Neural cell (in vitro differentiated cells): ENCODE measurements at regions not wholly inside any gene's neighbourhood (a gene's known extent, or its start where the extent isn't known, plus 50 kb on each side); places are given as distances from the start of the nearest gene placed in this dataset.

Experiments
- H2AFZ ChIP-seq: fragments of 200-600, 300-800 bp; sonication (generic), shearing (Covaris generic); 2 replicates; pipeline ENCODE4 v1.6.0; 2014; ENCODE audit warnings: low read depth, mild to moderate bottlenecking, antibody characterized with exemption, low read length, moderate library complexity
- H3F3A ChIP-seq: fragments of 200-600 bp; shearing (Covaris generic); 2 replicates; pipeline ENCODE4 v1.6.1; 2016; ENCODE audit warnings: mild to moderate bottlenecking, moderate library complexity, mixed read lengths, antibody characterized with exemption, low read length; ENCODE audit not compliant: insufficient read depth, poor library complexity, severe bottlenecking
- H3K27ac ChIP-seq: fragments of 200-600, 300-800 bp; sonication (generic), shearing (Covaris generic); 2 replicates; pipeline ENCODE4 v1.5.1; 2014; ENCODE audit warnings: mild to moderate bottlenecking, low read length, moderate library complexity
- H3K27me3 ChIP-seq: fragments of 300-800, 200-600 bp; sonication (generic), shearing (Covaris generic); 2 replicates; pipeline ENCODE4 v1.6.0; 2014; ENCODE audit warnings: mild to moderate bottlenecking, low read depth, low read length, moderate library complexity; ENCODE audit not compliant: insufficient read depth
- H3K36me3 ChIP-seq: fragments of 300-800, 200-600 bp; sonication (generic), shearing (Covaris generic); 2 replicates; pipeline ENCODE4 v1.5.1; 2014; ENCODE audit warnings: mild to moderate bottlenecking, antibody characterized with exemption, low read length, moderate library complexity; ENCODE audit not compliant: insufficient read depth
- H3K4me2 ChIP-seq: fragments of 300-800, 200-600 bp; sonication (generic), shearing (Covaris generic); 2 replicates; pipeline ENCODE4 v1.6.0; 2014; ENCODE audit warnings: mild to moderate bottlenecking, low read length
- H3K4me3 ChIP-seq: fragments of 300-800, 200-600 bp; sonication (generic), shearing (Covaris generic); 2 replicates; pipeline ENCODE4 v1.5.1; 2014; ENCODE audit warnings: mild to moderate bottlenecking, low read length, moderate library complexity
- H3K79me2 ChIP-seq: fragments of 200-600 bp; shearing (Covaris generic); replicated peaks from 2 replicates; pipeline ENCODE4 v1.6.0; 2014; ENCODE audit warnings: mild to moderate bottlenecking, low read length, moderate library complexity; ENCODE audit not compliant: insufficient read depth
- H3K9ac ChIP-seq: fragments of 300-800, 200-600 bp; sonication (generic), shearing (Covaris generic); 2 replicates; pipeline ENCODE4 v1.6.1; 2016; ENCODE audit warnings: mild to moderate bottlenecking, low read length, mixed read lengths
- H3K9me2 ChIP-seq: fragments of 200-600 bp; shearing (Covaris generic); 2 replicates; pipeline ENCODE4 v1.6.1; 2016; ENCODE audit warnings: mild to moderate bottlenecking, low read length, mixed read lengths; ENCODE audit not compliant: insufficient read depth
- H3K9me3 ChIP-seq: fragments of 200-600, 300-800 bp; sonication (generic), shearing (Covaris generic); 2 replicates; pipeline ENCODE4 v1.6.1; 2016; ENCODE audit warnings: mild to moderate bottlenecking, mixed run types, low read length, moderate library complexity, mixed read lengths
- H4K20me1 ChIP-seq: fragments of 200-600 bp; shearing (Covaris generic); 2 replicates; pipeline ENCODE4 v1.6.1; 2016; ENCODE audit warnings: mild to moderate bottlenecking, mixed run types; ENCODE audit not compliant: insufficient read depth
- EP300 ChIP-seq: fragments of 450-650 bp; conservative IDR thresholded peaks from 2 replicates; pipeline ENCODE4 v1.6.1; 2014; ENCODE audit warnings: antibody characterized with exemption, mild to moderate bottlenecking, moderate library complexity; ENCODE audit not compliant: poor library complexity, severe bottlenecking
- EZH2 ChIP-seq: fragments of 200-600, 300-800 bp; shearing (Covaris generic), sonication (generic); IDR thresholded peaks from 2 replicates; pipeline ENCODE4 v1.6.1; 2014; ENCODE audit warnings: antibody characterized with exemption, low read length, borderline replicate concordance, mild to moderate bottlenecking; ENCODE audit not compliant: insufficient read depth, poor library complexity, severe bottlenecking
- MXI1 ChIP-seq: fragments of 450-650 bp; conservative IDR thresholded peaks from 2 replicates; pipeline ENCODE4 v1.6.1; 2014; ENCODE audit warnings: antibody characterized with exemption, mild to moderate bottlenecking; ENCODE audit not compliant: poor library complexity, severe bottlenecking
- POLR2AphosphoS5 ChIP-seq: IDR thresholded peaks from 2 replicates; pipeline ENCODE4 v1.6.1; 2012
- RAD21 ChIP-seq: fragments of 450-650 bp; conservative IDR thresholded peaks from 2 replicates; pipeline ENCODE4 v1.6.1; 2014; ENCODE audit warnings: antibody characterized with exemption, mild to moderate bottlenecking, moderate library complexity
- SMC3 ChIP-seq: fragments of 450-650 bp; conservative IDR thresholded peaks from 2 replicates; pipeline ENCODE4 v1.6.1; 2014; ENCODE audit warnings: antibody characterized with exemption, mild to moderate bottlenecking, moderate library complexity; ENCODE audit not compliant: poor library complexity
- TAF1 ChIP-seq: IDR thresholded peaks from 2 replicates; pipeline ENCODE4 v1.6.1; 2012; ENCODE audit warnings: low read depth
- TF ChIP-seq, protein P1 (sequence below): IDR thresholded peaks from 2 replicates; pipeline ENCODE4 v1.6.1; 2012; ENCODE audit warnings: borderline replicate concordance
- TF ChIP-seq, protein P2 (sequence below): fragments of 450-650 bp; IDR thresholded peaks from 2 replicates; pipeline ENCODE4 v1.5.1; 2014; ENCODE audit warnings: antibody characterized with exemption, mild to moderate bottlenecking, moderate library complexity; ENCODE audit not compliant: poor library complexity, severe bottlenecking

DNA sequence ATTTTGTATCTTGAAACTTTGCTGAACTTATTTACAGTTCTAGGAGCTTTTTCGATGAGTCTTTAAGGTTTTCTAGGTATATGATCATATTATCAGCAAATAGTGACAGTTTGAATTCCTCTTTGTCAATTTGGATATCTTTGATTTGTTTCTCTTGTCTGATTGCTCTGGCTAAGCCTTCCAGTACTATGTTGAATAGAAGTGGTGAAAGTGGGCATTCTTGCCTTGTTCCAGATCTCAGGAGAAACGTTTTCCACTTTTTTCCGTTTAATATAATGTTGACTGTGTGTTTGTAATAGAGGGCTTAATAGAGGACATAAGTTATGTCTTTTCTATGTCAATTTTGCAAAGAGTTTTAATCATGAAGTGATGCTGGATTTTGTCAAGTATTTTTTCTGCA, 124.3 kb downstream of the ZNF280B start:
- no peak for TF ChIP-seq RAD21
- no peak for TF ChIP-seq POLR2AphosphoS5
- no peak for TF ChIP-seq EP300
- TF ChIP-seq SMC3 = no peak
- TF ChIP-seq, protein P1, sequence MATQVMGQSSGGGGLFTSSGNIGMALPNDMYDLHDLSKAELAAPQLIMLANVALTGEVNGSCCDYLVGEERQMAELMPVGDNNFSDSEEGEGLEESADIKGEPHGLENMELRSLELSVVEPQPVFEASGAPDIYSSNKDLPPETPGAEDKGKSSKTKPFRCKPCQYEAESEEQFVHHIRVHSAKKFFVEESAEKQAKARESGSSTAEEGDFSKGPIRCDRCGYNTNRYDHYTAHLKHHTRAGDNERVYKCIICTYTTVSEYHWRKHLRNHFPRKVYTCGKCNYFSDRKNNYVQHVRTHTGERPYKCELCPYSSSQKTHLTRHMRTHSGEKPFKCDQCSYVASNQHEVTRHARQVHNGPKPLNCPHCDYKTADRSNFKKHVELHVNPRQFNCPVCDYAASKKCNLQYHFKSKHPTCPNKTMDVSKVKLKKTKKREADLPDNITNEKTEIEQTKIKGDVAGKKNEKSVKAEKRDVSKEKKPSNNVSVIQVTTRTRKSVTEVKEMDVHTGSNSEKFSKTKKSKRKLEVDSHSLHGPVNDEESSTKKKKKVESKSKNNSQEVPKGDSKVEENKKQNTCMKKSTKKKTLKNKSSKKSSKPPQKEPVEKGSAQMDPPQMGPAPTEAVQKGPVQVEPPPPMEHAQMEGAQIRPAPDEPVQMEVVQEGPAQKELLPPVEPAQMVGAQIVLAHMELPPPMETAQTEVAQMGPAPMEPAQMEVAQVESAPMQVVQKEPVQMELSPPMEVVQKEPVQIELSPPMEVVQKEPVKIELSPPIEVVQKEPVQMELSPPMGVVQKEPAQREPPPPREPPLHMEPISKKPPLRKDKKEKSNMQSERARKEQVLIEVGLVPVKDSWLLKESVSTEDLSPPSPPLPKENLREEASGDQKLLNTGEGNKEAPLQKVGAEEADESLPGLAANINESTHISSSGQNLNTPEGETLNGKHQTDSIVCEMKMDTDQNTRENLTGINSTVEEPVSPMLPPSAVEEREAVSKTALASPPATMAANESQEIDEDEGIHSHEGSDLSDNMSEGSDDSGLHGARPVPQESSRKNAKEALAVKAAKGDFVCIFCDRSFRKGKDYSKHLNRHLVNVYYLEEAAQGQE = no peak
- no peak for TF ChIP-seq TAF1
- no peak for TF ChIP-seq EZH2
- TF ChIP-seq, protein P2, sequence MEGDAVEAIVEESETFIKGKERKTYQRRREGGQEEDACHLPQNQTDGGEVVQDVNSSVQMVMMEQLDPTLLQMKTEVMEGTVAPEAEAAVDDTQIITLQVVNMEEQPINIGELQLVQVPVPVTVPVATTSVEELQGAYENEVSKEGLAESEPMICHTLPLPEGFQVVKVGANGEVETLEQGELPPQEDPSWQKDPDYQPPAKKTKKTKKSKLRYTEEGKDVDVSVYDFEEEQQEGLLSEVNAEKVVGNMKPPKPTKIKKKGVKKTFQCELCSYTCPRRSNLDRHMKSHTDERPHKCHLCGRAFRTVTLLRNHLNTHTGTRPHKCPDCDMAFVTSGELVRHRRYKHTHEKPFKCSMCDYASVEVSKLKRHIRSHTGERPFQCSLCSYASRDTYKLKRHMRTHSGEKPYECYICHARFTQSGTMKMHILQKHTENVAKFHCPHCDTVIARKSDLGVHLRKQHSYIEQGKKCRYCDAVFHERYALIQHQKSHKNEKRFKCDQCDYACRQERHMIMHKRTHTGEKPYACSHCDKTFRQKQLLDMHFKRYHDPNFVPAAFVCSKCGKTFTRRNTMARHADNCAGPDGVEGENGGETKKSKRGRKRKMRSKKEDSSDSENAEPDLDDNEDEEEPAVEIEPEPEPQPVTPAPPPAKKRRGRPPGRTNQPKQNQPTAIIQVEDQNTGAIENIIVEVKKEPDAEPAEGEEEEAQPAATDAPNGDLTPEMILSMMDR = no peak
- no peak for TF ChIP-seq MXI1
- H3K9me3 ChIP-seq = no peaks in the 10 kb centered on the region
- H2AFZ ChIP-seq = no peak overlapping the region
- no peak overlapping the region for H3K4me2 ChIP-seq
- no peaks in the 10 kb centered on the region for H3K9me2 ChIP-seq
- no peak overlapping the region for H3K4me3 ChIP-seq
- H3F3A ChIP-seq = no peaks in the 10 kb centered on the region
- peaks cover 13% of the 10 kb centered on the region for H3K27me3 ChIP-seq
- no peak overlapping the region for H3K27ac ChIP-seq
- H3K36me3 ChIP-seq = no peaks in the 10 kb centered on the region
- no peaks in the 10 kb centered on the region for H4K20me1 ChIP-seq
- H3K79me2 ChIP-seq = no peaks in the 10 kb centered on the region
- H3K9ac ChIP-seq = no peak overlapping the region

DNA sequence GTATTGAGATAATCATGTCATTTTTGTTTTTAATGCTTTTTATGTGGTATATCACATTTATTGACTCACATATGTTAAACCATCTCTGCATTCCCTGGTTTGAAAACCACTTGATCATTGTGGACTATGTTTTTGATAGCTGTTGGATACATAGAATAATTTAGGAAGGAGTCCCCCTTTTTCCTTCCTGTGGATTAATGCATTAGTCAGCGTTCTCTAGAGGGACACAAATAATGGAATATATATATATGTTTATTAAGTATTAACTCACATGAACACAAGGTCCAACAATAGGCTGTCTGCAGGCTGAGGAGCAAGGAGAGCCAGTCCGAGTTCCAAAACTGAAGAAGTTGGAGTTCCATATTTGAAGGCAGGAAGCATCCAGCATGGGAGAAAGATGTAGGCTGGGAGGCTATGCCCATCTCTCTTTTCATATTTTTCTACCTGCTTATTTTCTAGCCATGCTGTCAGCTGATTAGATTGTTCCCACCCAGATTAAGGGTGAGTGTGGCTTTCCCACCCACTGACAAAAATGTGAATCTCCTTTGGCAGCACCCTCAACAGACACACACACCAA, 123.8 kb downstream of the ZNF280B start:
- no peaks in the 10 kb centered on the region for H3K9me2 ChIP-seq
- no peaks in the 10 kb centered on the region for H3K9me3 ChIP-seq
- no peak overlapping the region for H2AFZ ChIP-seq
- H3K4me3 ChIP-seq = no peak overlapping the region
- TF ChIP-seq TAF1 (no peak), EZH2 (no peak), EP300 (no peak), SMC3 (no peak), MXI1 (no peak), RAD21 (no peak), POLR2AphosphoS5 (no peak)
- TF ChIP-seq, protein P1 = no peak
- TF ChIP-seq, protein P2 = no peak
- no peaks in the 10 kb centered on the region for H3K36me3 ChIP-seq
- no peaks in the 10 kb centered on the region for H4K20me1 ChIP-seq
- peaks cover 13% of the 10 kb centered on the region for H3K27me3 ChIP-seq
- H3K79me2 ChIP-seq = no peaks in the 10 kb centered on the region
- H3K4me2 ChIP-seq = no peak overlapping the region
- no peaks in the 10 kb centered on the region for H3F3A ChIP-seq
- H3K9ac ChIP-seq = no peak overlapping the region
- no peak overlapping the region for H3K27ac ChIP-seq
